CD4-positive, alpha-beta T cell treated with Interleukin-1 beta for 1 hour (primary cell): ENCODE measurements at regions not wholly inside any gene's neighbourhood (a gene's known extent, or its start where the extent isn't known, plus 50 kb on each side); places are given as distances from the start of the nearest gene placed in this dataset.
A peak's percentile ranks its signal among the peaks of the same experiment; 100 is the strongest.
"Not testable (repeated sequence)": the region's sequence is repeated elsewhere in the genome, so short reads cannot be mapped to it uniquely, and the experiment has no call there.

ENCODE experiments used
- DNase-seq, 2 donors: peaks; one replicate each; pipeline ENCODE4 v3.0.0-alpha.2; 2020 to 2022

- no peak for DNase-seq
Measured at GRCh38 chr1:9442278-9442846, 96.9 kb upstream of the SLC25A33 start.

- no peak for DNase-seq
Measured at GRCh38 chr1:9442986-9443385, 96.3 kb upstream of the SLC25A33 start.

GRCh38 chr1:9443913-9444445, 95.3 kb upstream of the SLC25A33 start:
- DNase-seq: no peak

- DNase-seq: no peak
Measured at GRCh38 chr1:9444532-9444931, 94.7 kb upstream of the SLC25A33 start.

GRCh38 chr1:9445081-9445480, 94.2 kb upstream of the SLC25A33 start:
- not testable (repeated sequence) for DNase-seq

- no peak for DNase-seq
Measured at GRCh38 chr1:9447215-9447960, 91.9 kb upstream of the SLC25A33 start.

GRCh38 chr1:9448132-9449109, 90.8 kb upstream of the SLC25A33 start:
- DNase-seq: no peak

- no peak for DNase-seq
Measured at GRCh38 chr1:9449110-9449627, 90.1 kb upstream of the SLC25A33 start.

- DNase-seq: no peak
Measured at GRCh38 chr1:9449976-9450696, 89.1 kb upstream of the SLC25A33 start.

GRCh38 chr1:9451081-9451480, 88.2 kb upstream of the SLC25A33 start:
- no peak for DNase-seq

GRCh38 chr1:9452516-9453140, 86.6 kb upstream of the SLC25A33 start:
- no peak for DNase-seq

- DNase-seq: no peak
Measured at GRCh38 chr1:9453375-9453774, 85.9 kb upstream of the SLC25A33 start.

GRCh38 chr1:9453779-9454418, 85.4 kb upstream of the SLC25A33 start:
- no peak for DNase-seq

GRCh38 chr1:9454494-9455066, 84.7 kb upstream of the SLC25A33 start:
- no peak for DNase-seq

GRCh38 chr1:9455487-9456234, 83.6 kb upstream of the SLC25A33 start:
- DNase-seq: peak; percentile 55 to 61

- no peak for DNase-seq
Measured at GRCh38 chr1:9456833-9457232, 82.4 kb upstream of the SLC25A33 start.

GRCh38 chr1:9459816-9460407, 79.4 kb upstream of the SLC25A33 start:
- no peak for DNase-seq

- DNase-seq: no peak
Measured at GRCh38 chr1:9465640-9466039, 73.6 kb upstream of the SLC25A33 start.
